Activated B cell treated with CpG ODN at 0.5 μM for 24 hours (primary cell): ENCODE measurements at regions not wholly inside any gene's neighbourhood (a gene's known extent, or its start where the extent isn't known, plus 50 kb on each side); places are given as distances from the start of the nearest gene placed in this dataset.
A peak's percentile ranks its signal among the peaks of the same experiment; 100 is the strongest.
"Not testable (repeated sequence)": the region's sequence is repeated elsewhere in the genome, so short reads cannot be mapped to it uniquely, and the experiment has no call there.

Experiments
- ATAC-seq: fragments of 200-7000 bp; cut with Tn5 transposase; one replicate; pipeline ENCODE4 v1.10.0; 2021; ENCODE audit warnings: low read depth, mild to moderate bottlenecking, moderate library complexity
- CTCF ChIA-PET: fragments of 350-600 bp; sonication (Branson Sonifier 250); formaldehyde crosslinking; loops from one replicate; lab custom pipeline; 2021; ENCODE audit warnings: antibody characterized with exemption; lab: Charles Lee
- POLR2A ChIA-PET: fragments of 350-600 bp; sonication (Branson Sonifier 250); formaldehyde crosslinking; loops from one replicate; lab custom pipeline; 2021; ENCODE audit warnings: antibody characterized with exemption; lab: Charles Lee
- DNase-seq: peaks from one replicate; pipeline ENCODE4 v3.0.0; 2022
- H3K27ac Mint-ChIP-seq: one replicate; pipeline ENCODE4 v1.8.0; 2020; ENCODE audit warnings: mixed read lengths
- H3K27me3 Mint-ChIP-seq: one replicate; pipeline ENCODE4 v1.8.0; 2021; ENCODE audit warnings: mixed read lengths
- H3K36me3 Mint-ChIP-seq: one replicate; pipeline ENCODE4 v1.8.0; 2021; ENCODE audit warnings: low read depth, mixed read lengths
- H3K4me1 Mint-ChIP-seq: one replicate; pipeline ENCODE4 v1.8.0; 2021; ENCODE audit warnings: mixed read lengths
- H3K4me3 Mint-ChIP-seq: one replicate; pipeline ENCODE4 v1.8.0; 2020; ENCODE audit warnings: mild to moderate bottlenecking, mixed read lengths
- H3K9me3 Mint-ChIP-seq: one replicate; pipeline ENCODE4 v1.8.0; 2020; ENCODE audit warnings: mixed read lengths
- intact Hi-C: fragments of 100-400 bp; cut with micrococcal nuclease; formaldehyde crosslinking; loops from one replicate; pipeline ENCODE4 v1.15.1; 2024
- TF ChIP-seq, protein P1 (sequence below): fragments of 200-600 bp; IDR thresholded peaks from one replicate; pipeline ENCODE4 v1.8.0; 2022; ENCODE audit warnings: antibody characterized with exemption, mild to moderate bottlenecking

GRCh38 chrX:45803383-45803921 lies 602.8 kb upstream of the DIPK2B start:
- Mint-ChIP-seq H3K27ac (no peak overlapping the region), H3K27me3 (no peaks in the 10 kb centered on the region), H3K4me3 (no peak overlapping the region), H3K4me1 (peaks cover 26% of the 10 kb centered on the region), H3K9me3 (no peaks in the 10 kb centered on the region), H3K36me3 (no peaks in the 10 kb centered on the region)
- ChIA-PET CTCF (no interaction called here), POLR2A (interaction anchor here (0.7 kb wide), 1 partner anchor 39 kb away, joined by 3 read pairs; no protein-coding TSS in a partner anchor)
- TF ChIP-seq, protein P1, sequence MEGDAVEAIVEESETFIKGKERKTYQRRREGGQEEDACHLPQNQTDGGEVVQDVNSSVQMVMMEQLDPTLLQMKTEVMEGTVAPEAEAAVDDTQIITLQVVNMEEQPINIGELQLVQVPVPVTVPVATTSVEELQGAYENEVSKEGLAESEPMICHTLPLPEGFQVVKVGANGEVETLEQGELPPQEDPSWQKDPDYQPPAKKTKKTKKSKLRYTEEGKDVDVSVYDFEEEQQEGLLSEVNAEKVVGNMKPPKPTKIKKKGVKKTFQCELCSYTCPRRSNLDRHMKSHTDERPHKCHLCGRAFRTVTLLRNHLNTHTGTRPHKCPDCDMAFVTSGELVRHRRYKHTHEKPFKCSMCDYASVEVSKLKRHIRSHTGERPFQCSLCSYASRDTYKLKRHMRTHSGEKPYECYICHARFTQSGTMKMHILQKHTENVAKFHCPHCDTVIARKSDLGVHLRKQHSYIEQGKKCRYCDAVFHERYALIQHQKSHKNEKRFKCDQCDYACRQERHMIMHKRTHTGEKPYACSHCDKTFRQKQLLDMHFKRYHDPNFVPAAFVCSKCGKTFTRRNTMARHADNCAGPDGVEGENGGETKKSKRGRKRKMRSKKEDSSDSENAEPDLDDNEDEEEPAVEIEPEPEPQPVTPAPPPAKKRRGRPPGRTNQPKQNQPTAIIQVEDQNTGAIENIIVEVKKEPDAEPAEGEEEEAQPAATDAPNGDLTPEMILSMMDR: no peak
- no peak for DNase-seq
- ATAC-seq: no peak
- intact Hi-C loops: loop anchor here (5.0 to 10.0 kb wide), 2 partner anchors 39 to 49 kb away; no protein-coding TSS in a partner anchor

- ATAC-seq: peak; percentile 50
- H3K4me3 Mint-ChIP-seq: no peak overlapping the region
- TF ChIP-seq, protein P1: no peak
- H3K9me3 Mint-ChIP-seq: no peaks in the 10 kb centered on the region
- intact Hi-C loops: loop anchor here (1.0 to 10.0 kb wide), 3 partner anchors 30 to 47 kb away; no protein-coding TSS in a partner anchor
- H3K4me1 Mint-ChIP-seq: peaks cover 13% of the 10 kb centered on the region
- no peaks in the 10 kb centered on the region for H3K27me3 Mint-ChIP-seq
- H3K36me3 Mint-ChIP-seq: no peaks in the 10 kb centered on the region
- ChIA-PET CTCF (interaction anchor here (0.6 to 2.4 kb wide), 5 partner anchors 18 to 607 kb away, joined by 3 to 8 read pairs (median 3); no protein-coding TSS in a partner anchor), POLR2A (interaction anchor here (0.7 kb wide), 1 partner anchor 252 kb away, joined by 7 read pairs; no protein-coding TSS in a partner anchor)
- DNase-seq: no peak
- no peak overlapping the region for H3K27ac Mint-ChIP-seq
Observed at GRCh38 chrX:45801554-45801953, 600.9 kb upstream of the DIPK2B start.

GRCh38 chrX:45800746-45801453 lies 600.2 kb upstream of the DIPK2B start:
- H3K4me3 Mint-ChIP-seq, DNase-seq, ATAC-seq, H3K27me3 Mint-ChIP-seq, H3K36me3 Mint-ChIP-seq, H3K27ac Mint-ChIP-seq, H3K4me1 Mint-ChIP-seq, H3K9me3 Mint-ChIP-seq: not testable (repeated sequence)
- ChIA-PET POLR2A (interaction anchor here (0.7 kb wide), 1 partner anchor 251 kb away, joined by 7 read pairs; no protein-coding TSS in a partner anchor), CTCF (interaction anchor here (0.6 to 2.4 kb wide), 4 partner anchors 13 to 607 kb away, joined by 3 to 8 read pairs (median 4); no protein-coding TSS in a partner anchor)
- intact Hi-C loops: loop anchor here (1.0 to 10.0 kb wide), 3 partner anchors 30 to 46 kb away; no protein-coding TSS in a partner anchor

- Mint-ChIP-seq H3K4me1 (peaks cover 11% of the 10 kb centered on the region), H3K27ac (no peak overlapping the region), H3K9me3 (no peaks in the 10 kb centered on the region), H3K27me3 (no peaks in the 10 kb centered on the region), H3K36me3 (no peaks in the 10 kb centered on the region), H3K4me3 (no peak overlapping the region)
- ATAC-seq (no peak), DNase-seq (no peak)
- TF ChIP-seq, protein P1: no peak
- ChIA-PET CTCF (no interaction called here), POLR2A (no interaction called here)
- intact Hi-C loops: no loop called here
Observed at GRCh38 chrX:45799576-45799975, 598.9 kb upstream of the DIPK2B start.

- no peak for DNase-seq
- intact Hi-C loops: no loop called here
- POLR2A ChIA-PET: no interaction called here
- ATAC-seq: no peak
- Mint-ChIP-seq H3K4me1 (peaks cover 15% of the 10 kb centered on the region), H3K36me3 (no peaks in the 10 kb centered on the region), H3K4me3 (no peak overlapping the region), H3K27me3 (no peaks in the 10 kb centered on the region), H3K9me3 (no peaks in the 10 kb centered on the region), H3K27ac (no peak overlapping the region)
- TF ChIP-seq, protein P1: no peak
- CTCF ChIA-PET: no interaction called here
Observed at GRCh38 chrX:45795546-45795945, 594.9 kb upstream of the DIPK2B start.
